OCI-LY3 (cell line): ENCODE measurements at regions not wholly inside any gene's neighbourhood (a gene's known extent, or its start where the extent isn't known, plus 50 kb on each side); places are given as distances from the start of the nearest gene placed in this dataset.

Experiments used
- EZH2phosphoT487 ChIP-seq: fragments of 200-600 bp; shearing (Covaris generic); IDR thresholded peaks from 2 replicates; pipeline ENCODE4 v1.6.1; 2018; ENCODE audit warnings: antibody characterized with exemption, mixed run types, low read depth
- TF ChIP-seq, protein P1 (sequence below): fragments of 200-600, 300-600 bp; sonication (generic); IDR thresholded peaks from 2 replicates; pipeline ENCODE4 v1.5.1; 2014; ENCODE audit warnings: antibody characterized with exemption, low read length, low read depth

DNA sequence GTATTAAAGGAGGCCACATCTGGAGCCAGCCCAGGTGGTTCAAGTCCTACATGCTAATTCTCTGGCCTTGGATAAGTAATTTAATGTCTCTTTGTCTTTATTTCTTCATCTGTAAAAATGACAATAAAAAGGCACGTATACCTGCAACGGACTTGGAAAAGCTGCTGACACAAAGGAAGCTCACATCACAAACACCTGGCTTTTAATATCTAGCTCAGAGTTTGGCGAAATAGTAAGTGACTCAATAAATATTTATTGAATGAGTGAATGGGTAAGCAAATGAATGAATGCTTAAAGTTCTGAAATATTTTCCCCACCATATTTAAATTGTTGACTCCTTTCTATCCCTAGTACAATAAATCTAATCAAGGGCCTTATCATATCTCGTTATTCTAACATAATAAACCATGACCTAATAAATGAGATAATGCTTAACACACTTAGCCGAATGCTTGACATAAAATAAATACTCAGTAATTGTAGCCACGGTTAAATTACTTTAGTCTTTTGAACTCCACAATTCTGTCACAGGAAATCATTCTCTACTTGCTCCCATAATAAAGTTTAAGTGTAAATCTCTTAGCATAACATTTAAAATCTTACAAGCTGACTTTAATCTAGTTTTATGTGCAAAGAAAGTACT, 74.7 kb upstream of the PALMD start:
- TF ChIP-seq, protein P1, sequence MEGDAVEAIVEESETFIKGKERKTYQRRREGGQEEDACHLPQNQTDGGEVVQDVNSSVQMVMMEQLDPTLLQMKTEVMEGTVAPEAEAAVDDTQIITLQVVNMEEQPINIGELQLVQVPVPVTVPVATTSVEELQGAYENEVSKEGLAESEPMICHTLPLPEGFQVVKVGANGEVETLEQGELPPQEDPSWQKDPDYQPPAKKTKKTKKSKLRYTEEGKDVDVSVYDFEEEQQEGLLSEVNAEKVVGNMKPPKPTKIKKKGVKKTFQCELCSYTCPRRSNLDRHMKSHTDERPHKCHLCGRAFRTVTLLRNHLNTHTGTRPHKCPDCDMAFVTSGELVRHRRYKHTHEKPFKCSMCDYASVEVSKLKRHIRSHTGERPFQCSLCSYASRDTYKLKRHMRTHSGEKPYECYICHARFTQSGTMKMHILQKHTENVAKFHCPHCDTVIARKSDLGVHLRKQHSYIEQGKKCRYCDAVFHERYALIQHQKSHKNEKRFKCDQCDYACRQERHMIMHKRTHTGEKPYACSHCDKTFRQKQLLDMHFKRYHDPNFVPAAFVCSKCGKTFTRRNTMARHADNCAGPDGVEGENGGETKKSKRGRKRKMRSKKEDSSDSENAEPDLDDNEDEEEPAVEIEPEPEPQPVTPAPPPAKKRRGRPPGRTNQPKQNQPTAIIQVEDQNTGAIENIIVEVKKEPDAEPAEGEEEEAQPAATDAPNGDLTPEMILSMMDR: no peak
- TF ChIP-seq EZH2phosphoT487: no peak
